Kidney (tissue), 13 donors: ENCODE measurements at regions not wholly inside any gene's neighbourhood (a gene's known extent, or its start where the extent isn't known, plus 50 kb on each side); places are given as distances from the start of the nearest gene placed in this dataset.
"Not testable (repeated sequence)": the region's sequence is repeated elsewhere in the genome, so short reads cannot be mapped to it uniquely, and the experiment has no call there.

Experiments
- DNase-seq, 5 donors: peaks; one replicate each; pipeline ENCODE4 v3.0.0-alpha.2; 2013 to 2020
- FAIRE-seq: peaks from 2 replicates; lab custom pipeline; 2012; peaks lifted over from hg19 to GRCh38; lab: Jason Lieb, UNC
- H3K27ac ChIP-seq, 2 donors: one replicate each; pipeline ENCODE4 v1.7.0; 2013; ENCODE audit warnings: low read depth in 2 of 2, low read length in 2 of 2, inconsistent platforms in 1 of 2
- H3K27me3 ChIP-seq: one replicate; pipeline ENCODE4 v1.7.1; 2013; ENCODE audit warnings: low read length, inconsistent platforms; ENCODE audit not compliant: control insufficient read depth, insufficient read depth
- H3K36me3 ChIP-seq, 3 donors: one replicate each; pipeline versions ENCODE4 v1.7.0 to v1.7.1; 2013; ENCODE audit warnings: low read length in 3 of 3, control low read depth in 1 of 3, inconsistent platforms in 1 of 3; ENCODE audit not compliant: insufficient read depth in 3 of 3, control insufficient read depth in 2 of 3
- H3K4me1 ChIP-seq, 3 donors: one replicate each; pipeline versions ENCODE4 v1.7.0 to v1.7.1; 2013; ENCODE audit warnings: low read length in 3 of 3, inconsistent platforms in 1 of 3, low read depth in 1 of 3; ENCODE audit not compliant: control insufficient read depth in 2 of 3, insufficient read depth in 2 of 3
- H3K4me3 ChIP-seq, 3 donors: one replicate each; pipeline versions ENCODE4 v1.7.0 to v1.8.1; 2013; ENCODE audit warnings: low read length in 3 of 3, control low read depth in 1 of 3, inconsistent platforms in 1 of 3
- H3K9ac ChIP-seq, 3 donors: one replicate each; pipeline versions ENCODE4 v1.7.0 to v1.7.1; 2013; ENCODE audit warnings: low read length in 3 of 3, control low read depth in 1 of 3, inconsistent platforms in 1 of 3
- H3K9me3 ChIP-seq, 3 donors: one replicate each; pipeline versions ENCODE4 v1.7.0 to v1.7.1; 2013; ENCODE audit warnings: low read length in 3 of 3, control low read depth in 1 of 3, inconsistent platforms in 1 of 3; ENCODE audit not compliant: control insufficient read depth in 2 of 3, insufficient read depth in 1 of 3
- CTCF ChIP-seq: IDR thresholded peaks from 3 replicates; pipeline ENCODE4 v1.5.1; 2012; ENCODE audit warnings: mild to moderate bottlenecking, moderate library complexity, borderline replicate concordance; ENCODE audit not compliant: insufficient read depth; ENCODE audit errors: extremely low read depth
- intact Hi-C: fragments of 100-400 bp; cut with DNase I; formaldehyde crosslinking; loops from one replicate; pipeline ENCODE4 v1.11.1; 2022
- donor health status: control.
- donor health status: control.
- donor health status: control.
- donor health status: control.
- donor health status: control.
- donor health status: DM: yes; HTN: yes; CAD: no.
- donor health status: Normal renal cell carcinoma (clear cell type).

- H3K27me3 ChIP-seq, FAIRE-seq, H3K27ac ChIP-seq, H3K4me3 ChIP-seq, H3K9ac ChIP-seq, H3K36me3 ChIP-seq, intact Hi-C loops, H3K4me1 ChIP-seq, H3K9me3 ChIP-seq: not testable (repeated sequence)
- peak in 1 of 5 donors; percentile 2 for DNase-seq
Observed at GRCh38 chr15:85244056-85244455, 136.3 kb upstream of the AKAP13 start.

- H3K4me1 ChIP-seq, H3K27me3 ChIP-seq, intact Hi-C loops, H3K36me3 ChIP-seq, H3K27ac ChIP-seq, H3K4me3 ChIP-seq, H3K9ac ChIP-seq, H3K9me3 ChIP-seq, FAIRE-seq: not testable (repeated sequence)
- TF ChIP-seq CTCF: peak; percentile 15
- DNase-seq: peak in 3 of 5 donors; percentile 15 to 25 (median 21)
Observed at GRCh38 chr15:85250938-85251542, 129.4 kb upstream of the AKAP13 start.

- H3K27ac ChIP-seq, H3K36me3 ChIP-seq, H3K9ac ChIP-seq, FAIRE-seq, H3K4me1 ChIP-seq, DNase-seq, H3K27me3 ChIP-seq, H3K9me3 ChIP-seq, intact Hi-C loops, H3K4me3 ChIP-seq: not testable (repeated sequence)
Observed at GRCh38 chr15:85253196-85253915, 127.0 kb upstream of the AKAP13 start.

- H3K27ac ChIP-seq, H3K4me3 ChIP-seq, H3K9me3 ChIP-seq, DNase-seq, H3K4me1 ChIP-seq, FAIRE-seq, intact Hi-C loops, H3K36me3 ChIP-seq, H3K9ac ChIP-seq, H3K27me3 ChIP-seq: not testable (repeated sequence)
Observed at GRCh38 chr15:85254961-85255360, 125.4 kb upstream of the AKAP13 start.

GRCh38 chr15:85255502-85255901 lies 124.9 kb upstream of the AKAP13 start:
- H3K27ac ChIP-seq, H3K27me3 ChIP-seq, H3K4me1 ChIP-seq, H3K9ac ChIP-seq, intact Hi-C loops, H3K36me3 ChIP-seq, H3K4me3 ChIP-seq, H3K9me3 ChIP-seq, FAIRE-seq: not testable (repeated sequence)
- DNase-seq: peak in 1 of 5 donors; percentile 73

GRCh38 chr15:85256009-85256997 lies 124.1 kb upstream of the AKAP13 start:
- H3K36me3 ChIP-seq, H3K4me3 ChIP-seq, H3K27ac ChIP-seq, H3K27me3 ChIP-seq, H3K9me3 ChIP-seq, H3K9ac ChIP-seq, intact Hi-C loops, FAIRE-seq, H3K4me1 ChIP-seq: not testable (repeated sequence)
- peak in 1 of 5 donors; percentile 10 for DNase-seq

GRCh38 chr15:85258062-85258445 lies 122.3 kb upstream of the AKAP13 start:
- intact Hi-C loops, FAIRE-seq: not testable (repeated sequence)

More at GRCh38 chr15:85258062-85258445, 122.3 kb upstream of the AKAP13 start:
- H3K36me3 ChIP-seq, DNase-seq, H3K27me3 ChIP-seq, H3K27ac ChIP-seq, H3K9ac ChIP-seq, H3K9me3 ChIP-seq, H3K4me1 ChIP-seq, H3K4me3 ChIP-seq: not testable (repeated sequence)
